Adrenal gland (tissue), 5 donors: ENCODE measurements at regions not wholly inside any gene's neighbourhood (a gene's known extent, or its start where the extent isn't known, plus 50 kb on each side); places are given as distances from the start of the nearest gene placed in this dataset.

ENCODE experiments used
- CTCF ChIP-seq, 6 experiments: fragments of 450-650 bp in 4 of 6; fragments of 200-600 bp in 2 of 6; sonication (generic) in 1 of 6; IDR thresholded peaks; 1 replicate in 5 of 6; 2 replicates in 1 of 6; pipeline versions ENCODE4 v1.5.1 to v1.8.0; 2016 to 2021; ENCODE audit warnings: antibody characterized with exemption in 6 of 6, mild to moderate bottlenecking in 2 of 6, moderate library complexity in 1 of 6
- POLR2A ChIP-seq, 2 donors: fragments of 450-650 bp; IDR thresholded peaks; one replicate each; pipeline ENCODE4 v1.6.1; 2017; ENCODE audit warnings: antibody characterized with exemption in 2 of 2, mild to moderate bottlenecking in 2 of 2, moderate library complexity in 1 of 2
- donor health status: DM: no; HTN: no; CAD: no.

GRCh38 chr3:5488771-5489170 lies 301.3 kb downstream of the EDEM1 start:
- no peak for TF ChIP-seq CTCF (IDR thresholded peaks at IDR 0.05)
- TF ChIP-seq POLR2A (IDR thresholded peaks at IDR 0.05) = no peak
